ENCODE measurements at regions not wholly inside any gene's neighbourhood (a gene's known extent, or its start where the extent isn't known, plus 50 kb on each side); places are given as distances from the start of the nearest gene placed in this dataset.

- TF ChIP-seq NR2F2 (IDR thresholded peaks at IDR 0.05) = peak; percentile 26
- TF ChIP-seq SP1 (IDR thresholded peaks at IDR 0.05) = no peak
- no peak for TF ChIP-seq GABPA (IDR thresholded peaks at IDR 0.05 in 1 of 2, conservative IDR thresholded peaks at IDR 0.05 in 1 of 2)
- TF ChIP-seq YY1 (IDR thresholded peaks at IDR 0.05) = no peak
- no peak for TF ChIP-seq FOXA2 (IDR thresholded peaks at IDR 0.05)
- TF ChIP-seq TAF1 (conservative IDR thresholded peaks at IDR 0.05) = no peak
- no peak for TF ChIP-seq ATF3 (IDR thresholded peaks at IDR 0.05)
- TF ChIP-seq REST (IDR thresholded peaks at IDR 0.05) = no peak
- TF ChIP-seq EGR1 (IDR thresholded peaks at IDR 0.05; ENCODE audit: low read depth in 2 of 2) = no peak
- TF ChIP-seq MAX (IDR thresholded peaks at IDR 0.05) = no peak
- TF ChIP-seq RAD21 (IDR thresholded peaks at IDR 0.05) = peak in 1 of 2 donors; percentile 13
- TF ChIP-seq JUND (IDR thresholded peaks at IDR 0.05) = no peak
- TF ChIP-seq HNF4A (conservative IDR thresholded peaks at IDR 0.05) = no peak
- TF ChIP-seq HNF4G (IDR thresholded peaks at IDR 0.05) = no peak
- peak in 1 of 2 donors; percentile 12 for TF ChIP-seq RXRA (IDR thresholded peaks at IDR 0.05)
- TF ChIP-seq ZBTB33 (IDR thresholded peaks at IDR 0.05) = no peak
- no peaks in the 10 kb centered on the region for H3K36me3 ChIP-seq (ENCODE audit: control insufficient read depth in 4 of 4, insufficient read depth in 3 of 4, low read depth in 1 of 4, low read length in 3 of 4)
- no peak overlapping the region for H3K4me3 ChIP-seq (ENCODE audit: low read depth in 1 of 3, low read length in 3 of 3)
- DNase-seq (ENCODE audit: low spot score) = no peak
- H3K4me1 ChIP-seq (ENCODE audit: control insufficient read depth in 4 of 4, insufficient read depth in 4 of 4, low read length in 3 of 4) = peaks cover 1 to 20% (median 16%) of the 10 kb centered on the region in 4 donors
- 30% methylated on average over 6 of the region's 6 CpGs for WGBS
- H3K9me3 ChIP-seq (ENCODE audit: control insufficient read depth in 4 of 4, low read length in 3 of 4) = no peaks in the 10 kb centered on the region
- no peaks in the 10 kb centered on the region for H3K27me3 ChIP-seq (ENCODE audit: control insufficient read depth in 4 of 4, insufficient read depth in 4 of 4, low read length in 3 of 4)
- H3K27ac ChIP-seq (ENCODE audit: low read depth in 1 of 2, low read length in 2 of 2) = no peak overlapping the region
- H3K9ac ChIP-seq (ENCODE audit: low read depth in 1 of 2, low read length in 2 of 2) = no peak overlapping the region
Observed at GRCh38 chr12:116346222-116346621, 68.7 kb upstream of the MED13L start.

GRCh38 chr12:116346741-116347140 lies 69.2 kb upstream of the MED13L start:
- no peak for DNase-seq (ENCODE audit: low spot score)
- no peak overlapping the region for H3K27ac ChIP-seq (ENCODE audit: low read depth in 1 of 2, low read length in 2 of 2)
- TF ChIP-seq CTCF (IDR thresholded peaks at IDR 0.05; ENCODE audit: low read depth, low read length, missing input control) (no peak), NR2F2 (IDR thresholded peaks at IDR 0.05) (no peak), RXRA (IDR thresholded peaks at IDR 0.05) (peak in 1 of 2 donors; percentile 44), HNF4G (IDR thresholded peaks at IDR 0.05) (no peak), MAX (IDR thresholded peaks at IDR 0.05) (peak; percentile 75), RAD21 (IDR thresholded peaks at IDR 0.05) (peak; percentile 46 to 51), ATF3 (IDR thresholded peaks at IDR 0.05) (peak; percentile 59), FOXA1 (IDR thresholded peaks at IDR 0.05) (no peak), EGR1 (IDR thresholded peaks at IDR 0.05; ENCODE audit: low read depth in 2 of 2) (peak in 1 of 2 donors; percentile 26), YY1 (IDR thresholded peaks at IDR 0.05) (peak; percentile 47), TAF1 (conservative IDR thresholded peaks at IDR 0.05) (no peak), HNF4A (conservative IDR thresholded peaks at IDR 0.05) (peak in 1 of 2 donors; percentile 48), GABPA (IDR thresholded peaks at IDR 0.05 in 1 of 2, conservative IDR thresholded peaks at IDR 0.05 in 1 of 2) (no peak), FOXA2 (IDR thresholded peaks at IDR 0.05) (no peak), JUND (IDR thresholded peaks at IDR 0.05) (peak; percentile 93 to 95)

More at GRCh38 chr12:116346741-116347140, 69.2 kb upstream of the MED13L start:
- no peaks in the 10 kb centered on the region for H3K9me3 ChIP-seq (ENCODE audit: control insufficient read depth in 4 of 4, low read length in 3 of 4)
- H3K4me1 ChIP-seq (ENCODE audit: control insufficient read depth in 4 of 4, insufficient read depth in 4 of 4, low read length in 3 of 4) = peaks cover 1 to 20% (median 16%) of the 10 kb centered on the region in 4 donors
- H3K9ac ChIP-seq (ENCODE audit: low read depth in 1 of 2, low read length in 2 of 2) = no peak overlapping the region
- no peaks in the 10 kb centered on the region for H3K36me3 ChIP-seq (ENCODE audit: control insufficient read depth in 4 of 4, insufficient read depth in 3 of 4, low read depth in 1 of 4, low read length in 3 of 4)
- H3K27me3 ChIP-seq (ENCODE audit: control insufficient read depth in 4 of 4, insufficient read depth in 4 of 4, low read length in 3 of 4) = no peaks in the 10 kb centered on the region
- WGBS = 34% methylated on average over 4 of the region's 4 CpGs
- H3K4me3 ChIP-seq (ENCODE audit: low read depth in 1 of 3, low read length in 3 of 3) = no peak overlapping the region
